NOMO-1 treated with dmso at 0.1 percent for 144 hours (cell line): ENCODE measurements at regions not wholly inside any gene's neighbourhood (a gene's known extent, or its start where the extent isn't known, plus 50 kb on each side); places are given as distances from the start of the nearest gene placed in this dataset.
"Not testable (repeated sequence)": the region's sequence is repeated elsewhere in the genome, so short reads cannot be mapped to it uniquely, and the experiment has no call there.

Source experiments
- DNase-seq: peaks from one replicate; lab custom pipeline; 2025; ENCODE audit not compliant: unreplicated experiment; lab: John Stamatoyannopoulos, UW

- peak; percentile 42 for DNase-seq
These were observed 85.3 kb upstream of the ADRB2 start for GRCh38 chr5:148740966-148741742.

DNA sequence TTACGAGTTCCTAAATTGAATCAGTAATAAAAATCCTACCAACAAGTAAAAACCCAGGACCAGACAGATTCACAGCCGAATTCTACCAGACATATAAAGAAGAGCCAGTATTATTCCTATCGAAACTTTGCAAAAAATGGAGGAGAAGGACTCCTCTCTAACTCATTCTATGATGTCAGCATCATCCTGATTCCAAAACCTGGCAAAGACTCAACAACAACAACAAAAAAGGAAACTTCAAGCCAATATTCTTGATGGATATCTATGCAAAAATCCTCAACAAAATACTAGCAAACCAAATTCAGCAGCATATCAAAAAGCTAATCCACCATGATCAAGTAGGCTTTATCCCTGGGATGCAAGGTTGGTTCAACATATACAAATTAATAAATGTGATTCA is 84.6 kb upstream of the ADRB2 start:
- DNase-seq = not testable (repeated sequence)

GRCh38 chr5:148744380-148744779 is 82.0 kb upstream of the ADRB2 start:
- DNase-seq = not testable (repeated sequence)

- peak; percentile 74 for DNase-seq
These were observed 79.4 kb upstream of the ADRB2 start for GRCh38 chr5:148746826-148747535.

DNA sequence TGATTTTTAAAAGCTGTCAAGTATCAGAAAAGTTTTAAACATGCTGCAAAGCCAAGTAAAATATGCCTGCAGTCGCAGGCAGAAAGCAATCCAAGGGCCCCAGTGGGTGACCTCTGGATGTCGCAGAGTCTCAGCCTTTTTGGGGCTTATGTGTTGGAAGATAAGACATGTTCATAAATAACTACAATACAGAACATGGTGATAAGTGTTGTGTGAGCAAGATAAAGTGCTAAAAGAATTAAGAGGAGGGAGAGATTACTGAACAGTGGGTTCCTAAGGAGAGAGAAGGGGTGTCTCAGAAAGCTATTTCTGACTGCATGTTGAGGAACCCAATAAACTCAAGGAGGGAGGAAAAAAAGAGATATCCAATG is 78.9 kb upstream of the ADRB2 start:
- DNase-seq = no peak

GRCh38 chr5:148748702-148749392 is 77.6 kb upstream of the ADRB2 start:
- peak; percentile 74 for DNase-seq

DNA sequence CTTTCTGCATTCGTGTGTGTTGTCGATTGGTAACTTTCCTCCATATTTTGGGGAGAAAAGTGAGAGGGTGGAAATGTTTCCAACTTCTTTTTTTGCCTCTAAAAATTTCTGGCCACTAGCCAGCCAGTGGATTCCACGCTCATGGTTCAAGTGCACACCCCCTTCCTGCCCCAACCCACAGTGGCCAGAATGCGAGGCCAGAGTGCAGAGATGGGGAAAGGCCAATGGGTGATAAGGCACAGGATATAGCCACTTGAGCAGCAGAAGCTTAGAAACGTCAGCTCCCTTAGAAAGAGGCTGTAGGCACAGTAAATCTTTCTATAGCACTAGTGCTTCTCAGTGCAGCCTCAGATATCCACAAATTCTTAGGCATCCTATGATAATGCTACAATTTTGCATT is 75.8 kb upstream of the ADRB2 start:
- no peak for DNase-seq

DNA sequence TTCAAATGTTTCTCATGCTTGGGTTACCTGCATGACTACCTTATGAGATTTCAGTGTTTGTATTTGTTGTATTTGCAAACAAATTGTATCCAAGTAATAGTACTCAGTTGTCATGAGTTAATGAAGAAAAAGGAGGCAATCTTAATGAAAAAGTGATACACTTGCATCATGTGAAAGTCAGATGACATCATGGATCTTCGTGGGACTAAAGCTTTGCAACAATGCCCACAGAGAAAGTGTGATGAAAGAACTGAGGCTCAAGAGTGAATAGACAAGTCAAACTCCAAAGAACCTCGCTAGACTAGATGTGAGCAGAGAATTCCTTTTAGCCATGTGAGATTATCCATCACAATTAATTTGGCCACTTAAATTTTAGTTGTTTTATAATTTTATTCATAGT is 75.4 kb upstream of the ADRB2 start:
- DNase-seq = no peak

DNA sequence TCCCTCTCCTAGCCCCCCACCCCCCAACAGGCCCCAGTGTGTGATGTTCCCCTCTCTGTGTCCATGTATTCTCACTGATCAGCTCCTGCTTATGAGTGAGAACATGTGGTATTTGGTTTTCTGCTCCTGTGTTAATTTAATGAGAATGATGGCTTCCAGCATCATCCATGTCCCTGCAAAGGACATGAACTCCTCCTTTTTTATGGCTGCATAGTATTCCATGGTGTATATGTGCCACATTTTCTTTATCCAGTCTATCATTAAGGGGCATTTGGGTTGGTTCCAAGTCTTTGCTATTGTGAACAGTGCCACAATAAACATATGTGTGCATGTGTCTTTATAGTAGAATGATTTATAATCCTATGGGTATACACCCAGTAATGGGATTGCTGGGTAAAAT is 74.0 kb upstream of the ADRB2 start:
- not testable (repeated sequence) for DNase-seq

DNA sequence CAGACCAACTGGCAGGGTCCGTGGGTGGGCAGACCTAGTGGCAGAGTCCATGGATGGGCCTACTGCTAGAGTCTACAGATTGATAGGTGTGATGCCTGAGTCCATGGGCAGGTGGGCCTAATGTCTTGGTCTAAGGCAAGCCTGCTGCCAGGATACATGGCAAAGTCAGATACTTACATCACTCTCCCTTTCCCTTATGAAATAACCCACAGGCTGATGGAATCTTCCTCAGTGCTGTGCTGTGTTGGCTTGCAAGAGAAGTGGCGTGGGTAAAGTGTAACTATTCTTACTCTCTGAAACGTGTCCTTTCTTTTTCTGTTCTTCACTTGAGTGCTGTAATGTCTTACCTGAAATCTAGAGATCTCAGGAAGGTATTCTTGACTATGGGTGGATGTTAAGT is 67.3 kb upstream of the ADRB2 start:
- DNase-seq = no peak

DNA sequence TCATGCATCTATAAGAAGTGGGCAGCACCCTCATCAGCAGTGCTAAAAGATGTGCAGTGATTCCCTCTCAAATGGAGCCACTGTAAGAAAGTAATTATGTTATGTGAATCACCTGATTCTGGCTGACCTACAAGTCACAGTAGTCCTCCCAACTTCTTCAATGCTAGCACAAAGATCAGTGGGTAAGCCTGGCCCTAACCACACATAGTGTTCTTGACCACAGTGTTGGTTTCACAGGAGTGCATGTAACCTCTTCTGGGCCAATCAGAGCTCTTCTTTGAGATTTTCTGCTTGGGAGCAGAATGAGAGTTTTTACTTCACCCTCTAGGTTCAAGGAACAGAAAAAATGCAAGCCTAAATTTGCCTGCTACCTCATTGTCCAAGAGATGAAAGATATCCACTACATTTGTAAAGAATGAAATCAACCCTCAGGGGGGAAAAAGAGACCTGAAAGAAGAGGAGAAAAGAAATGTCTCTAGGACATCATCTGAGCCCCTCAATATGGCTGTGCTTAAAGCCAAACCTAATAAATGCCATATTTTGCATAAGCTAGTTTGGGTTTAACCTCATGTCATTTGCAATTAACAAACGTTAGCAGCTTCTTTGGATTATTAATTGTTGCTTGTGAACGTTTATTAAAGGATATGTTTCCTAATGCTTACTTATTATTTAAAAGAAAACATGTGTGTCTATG is 65.3 kb upstream of the ADRB2 start:
- peak; percentile 12 for DNase-seq

GRCh38 chr5:148763996-148764395 is 62.4 kb upstream of the ADRB2 start:
- no peak for DNase-seq

GRCh38 chr5:148765061-148765460 is 61.4 kb upstream of the ADRB2 start:
- DNase-seq = no peak

- DNase-seq = no peak
These were observed 57.5 kb upstream of the ADRB2 start for GRCh38 chr5:148768806-148769415.

DNA sequence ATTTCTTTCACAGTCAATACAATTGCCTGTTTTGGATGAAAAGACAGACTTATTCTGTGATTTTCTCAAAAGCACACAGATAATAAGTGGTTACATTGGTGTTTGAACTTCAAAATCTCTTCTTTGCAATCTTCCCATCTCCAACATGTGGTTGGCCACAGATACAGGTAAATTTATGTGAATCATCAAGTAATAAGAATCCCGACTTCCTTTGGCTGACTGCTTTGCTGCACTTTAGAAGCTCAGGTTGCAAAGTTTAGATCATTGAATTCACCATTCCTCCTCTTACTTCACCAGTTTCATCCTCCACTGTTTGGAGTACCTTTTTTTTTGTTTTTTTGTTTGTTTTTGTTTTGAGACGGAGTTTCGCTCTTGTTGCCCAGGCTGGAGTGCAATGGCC is 56.5 kb upstream of the ADRB2 start:
- DNase-seq = no peak

DNA sequence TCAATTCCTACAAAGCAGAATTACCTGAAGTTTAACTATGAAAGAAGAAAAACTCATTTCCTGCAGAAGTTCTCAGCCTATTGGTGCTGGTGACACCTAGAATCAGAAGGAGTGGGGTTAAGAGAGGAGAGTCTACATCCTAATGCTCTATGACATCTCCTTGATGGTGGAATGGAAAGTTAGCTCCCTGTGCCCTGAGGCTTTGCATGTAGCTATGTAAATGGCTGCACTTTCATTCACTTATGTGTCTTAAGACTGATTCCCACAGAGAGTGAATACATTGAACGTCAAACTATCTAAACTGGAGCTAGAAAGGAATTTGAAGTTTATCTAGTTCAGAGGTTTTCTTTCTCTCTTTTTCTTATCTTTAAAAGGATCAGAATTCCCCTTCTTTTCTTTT is 52.1 kb upstream of the ADRB2 start:
- DNase-seq = no peak

DNA sequence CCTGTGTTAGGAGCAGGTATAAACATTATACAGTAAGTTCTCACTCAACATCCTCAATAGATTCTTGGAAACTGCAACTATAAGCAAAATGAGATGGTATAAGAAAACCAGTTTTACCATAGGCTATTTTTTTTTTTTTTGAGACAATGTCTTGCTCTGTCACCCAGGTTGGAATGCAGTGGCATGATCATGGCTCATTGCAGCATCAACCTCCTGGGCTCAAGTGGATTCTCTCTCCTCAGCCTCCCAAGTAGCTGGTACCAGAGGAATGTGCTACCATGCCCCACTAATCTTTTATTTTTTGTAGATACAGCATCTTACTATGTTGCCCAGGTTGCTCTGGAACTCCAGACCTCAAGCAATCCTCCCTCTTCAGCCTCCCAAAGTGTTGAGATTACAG is 50.1 kb upstream of the ADRB2 start:
- no peak for DNase-seq
